Adipocyte (in vitro differentiated cells): ENCODE measurements at regions not wholly inside any gene's neighbourhood (a gene's known extent, or its start where the extent isn't known, plus 50 kb on each side); places are given as distances from the start of the nearest gene placed in this dataset.
"Not testable (repeated sequence)": the region's sequence is repeated elsewhere in the genome, so short reads cannot be mapped to it uniquely, and the experiment has no call there.

ENCODE experiments used
- DNase-seq: peaks from one replicate; pipeline ENCODE4 v3.0.0-alpha.2; 2015; ENCODE audit warnings: low read depth
- H3K27me3 ChIP-seq: replicated peaks from 2 replicates; pipeline ENCODE4 v1.7.0; 2013; ENCODE audit warnings: mild to moderate bottlenecking, low read length, moderate library complexity; ENCODE audit not compliant: control insufficient read depth, insufficient read depth
- H3K36me3 ChIP-seq: 2 replicates; pipeline ENCODE4 v1.7.0; 2013; ENCODE audit warnings: low read length, mild to moderate bottlenecking, moderate library complexity; ENCODE audit not compliant: control insufficient read depth, insufficient read depth, severe bottlenecking
- H3K4me1 ChIP-seq: 2 replicates; pipeline ENCODE4 v1.7.0; 2013; ENCODE audit warnings: mild to moderate bottlenecking, low read length, moderate library complexity; ENCODE audit not compliant: control insufficient read depth, insufficient read depth
- H3K4me3 ChIP-seq: 2 replicates; pipeline ENCODE4 v1.7.0; 2013; ENCODE audit warnings: mild to moderate bottlenecking, low read length, moderate library complexity
- H3K9ac ChIP-seq: 2 replicates; pipeline ENCODE4 v1.7.0; 2013; ENCODE audit warnings: mild to moderate bottlenecking, low read length, moderate library complexity
- H3K9me3 ChIP-seq: 2 replicates; pipeline ENCODE4 v1.7.0; 2013; ENCODE audit warnings: mild to moderate bottlenecking, low read length, moderate library complexity; ENCODE audit not compliant: control insufficient read depth

- H3K9me3 ChIP-seq, H3K9ac ChIP-seq, H3K4me3 ChIP-seq, H3K27me3 ChIP-seq, DNase-seq, H3K4me1 ChIP-seq: not testable (repeated sequence)
- H3K36me3 ChIP-seq = peaks cover 45% of the 10 kb centered on the region
Measured at GRCh38 chr7:128592209-128592608, 79.9 kb upstream of the GARIN1A start.

GRCh38 chr7:128594061-128594460 is 78.0 kb upstream of the GARIN1A start:
- DNase-seq, H3K4me1 ChIP-seq, H3K4me3 ChIP-seq, H3K9me3 ChIP-seq, H3K27me3 ChIP-seq, H3K9ac ChIP-seq: not testable (repeated sequence)
- peaks cover 40% of the 10 kb centered on the region for H3K36me3 ChIP-seq

- not testable (repeated sequence) for H3K9me3 ChIP-seq, H3K27me3 ChIP-seq, H3K4me3 ChIP-seq, H3K9ac ChIP-seq, H3K4me1 ChIP-seq, DNase-seq
- peaks cover 44% of the 10 kb centered on the region for H3K36me3 ChIP-seq
Measured at GRCh38 chr7:128596336-128597128, 75.6 kb upstream of the GARIN1A start.

- not testable (repeated sequence) for H3K27me3 ChIP-seq, H3K9me3 ChIP-seq, H3K9ac ChIP-seq, DNase-seq, H3K4me1 ChIP-seq, H3K4me3 ChIP-seq
- peaks cover 22% of the 10 kb centered on the region for H3K36me3 ChIP-seq
Measured at GRCh38 chr7:128598946-128599345, 73.1 kb upstream of the GARIN1A start.

GRCh38 chr7:128608678-128609421 is 63.2 kb upstream of the GARIN1A start:
- Histone ChIP-seq H3K9ac (peak overlapping the region; percentile 53), H3K36me3 (peaks cover 25% of the 10 kb centered on the region), H3K4me3 (peak overlapping the region; percentile 49)
- H3K27me3 ChIP-seq, H3K4me1 ChIP-seq, H3K9me3 ChIP-seq: not testable (repeated sequence)
- DNase-seq = peak; percentile 75

GRCh38 chr7:128613366-128613765 is 58.7 kb upstream of the GARIN1A start:
- H3K36me3 ChIP-seq = peaks cover 29% of the 10 kb centered on the region
- H3K4me3 ChIP-seq, H3K27me3 ChIP-seq, DNase-seq, H3K4me1 ChIP-seq, H3K9ac ChIP-seq, H3K9me3 ChIP-seq: not testable (repeated sequence)

GRCh38 chr7:128614812-128615211 is 57.3 kb upstream of the GARIN1A start:
- not testable (repeated sequence) for H3K9me3 ChIP-seq, H3K4me1 ChIP-seq, H3K9ac ChIP-seq, H3K27me3 ChIP-seq, H3K4me3 ChIP-seq
- peaks cover 38% of the 10 kb centered on the region for H3K36me3 ChIP-seq
- peak; percentile 32 for DNase-seq

GRCh38 chr7:128616799-128617198 is 55.3 kb upstream of the GARIN1A start:
- not testable (repeated sequence) for H3K4me3 ChIP-seq, DNase-seq, H3K9me3 ChIP-seq, H3K9ac ChIP-seq, H3K4me1 ChIP-seq, H3K27me3 ChIP-seq
- peaks cover 48% of the 10 kb centered on the region for H3K36me3 ChIP-seq
